GM23248 (cell line): ENCODE measurements at regions not wholly inside any gene's neighbourhood (a gene's known extent, or its start where the extent isn't known, plus 50 kb on each side); places are given as distances from the start of the nearest gene placed in this dataset.
A peak's percentile ranks its signal among the peaks of the same experiment; 100 is the strongest.

Experiments used
- DNase-seq: peaks from one replicate; pipeline ENCODE4 v3.0.0-alpha.2; 2015
- H2AFZ ChIP-seq: fragments of 200-600 bp; sonication (generic); 2 replicates; pipeline ENCODE4 v1.6.1; 2016; ENCODE audit warnings: antibody characterized with exemption
- H3F3A ChIP-seq: fragments of 200-600 bp; sonication (generic); 2 replicates; pipeline ENCODE4 v1.6.1; 2016; ENCODE audit warnings: mild to moderate bottlenecking, antibody characterized with exemption, mixed run types; ENCODE audit not compliant: insufficient read depth
- H3K27ac ChIP-seq: fragments of 200-600 bp; sonication (generic); 2 replicates; pipeline ENCODE4 v1.5.1; 2016; ENCODE audit warnings: mild to moderate bottlenecking
- H3K27me3 ChIP-seq: fragments of 200-600 bp; sonication (generic); replicated peaks from 2 replicates; pipeline ENCODE4 v1.6.1; 2016; ENCODE audit warnings: mild to moderate bottlenecking; ENCODE audit not compliant: insufficient read depth
- H3K36me3 ChIP-seq: fragments of 200-600 bp; sonication (generic); 2 replicates; pipeline ENCODE4 v1.6.1; 2016; ENCODE audit warnings: low read depth, mild to moderate bottlenecking
- H3K4me1 ChIP-seq: fragments of 200-600 bp; sonication (generic); 2 replicates; pipeline ENCODE4 v1.6.1; 2016; ENCODE audit warnings: mild to moderate bottlenecking; ENCODE audit not compliant: insufficient read depth
- H3K4me2 ChIP-seq: fragments of 200-600 bp; sonication (generic); one replicate; pipeline ENCODE4 v1.6.1; 2016; ENCODE audit warnings: mild to moderate bottlenecking; ENCODE audit not compliant: unreplicated experiment
- H3K4me3 ChIP-seq: fragments of 200-600 bp; sonication (generic); 2 replicates; pipeline ENCODE4 v1.5.1; 2016; ENCODE audit warnings: mild to moderate bottlenecking
- H3K79me2 ChIP-seq: fragments of 200-600 bp; sonication (generic); 2 replicates; pipeline ENCODE4 v1.6.1; 2016; ENCODE audit warnings: mild to moderate bottlenecking; ENCODE audit not compliant: insufficient read depth
- H3K9ac ChIP-seq: fragments of 200-600 bp; sonication (generic); 2 replicates; pipeline ENCODE4 v1.6.1; 2016; ENCODE audit warnings: mild to moderate bottlenecking
- H3K9me2 ChIP-seq: fragments of 200-600 bp; sonication (generic); 2 replicates; pipeline ENCODE4 v1.6.1; 2016; ENCODE audit warnings: mixed run types, mild to moderate bottlenecking, moderate library complexity; ENCODE audit not compliant: insufficient read depth
- H3K9me3 ChIP-seq: fragments of 200-600 bp; sonication (generic); one replicate; pipeline ENCODE4 v1.6.1; 2017; ENCODE audit warnings: low read depth
- H4K20me1 ChIP-seq: fragments of 200-600 bp; sonication (generic); 2 replicates; pipeline ENCODE4 v1.6.0; 2016; ENCODE audit not compliant: insufficient read depth
- EZH2 ChIP-seq: fragments of 200-600 bp; sonication (generic); IDR thresholded peaks from 2 replicates; pipeline ENCODE4 v1.6.1; 2018; ENCODE audit warnings: antibody characterized with exemption, mild to moderate bottlenecking; ENCODE audit not compliant: insufficient read depth, poor library complexity, severe bottlenecking
- EZH2phosphoT487 ChIP-seq: fragments of 200-600 bp; sonication (generic); IDR thresholded peaks from 2 replicates; pipeline ENCODE4 v1.6.1; 2018; ENCODE audit warnings: antibody characterized with exemption, moderate library complexity, mild to moderate bottlenecking, low read depth; ENCODE audit not compliant: insufficient read depth
- WGBS, 2 experiments: methylation state at CpG; one replicate each; pipeline ENCODE4 v1.1.6; 2015 to 2017; ENCODE audit warnings: low lambda C conversion rate in 2 of 2, low coverage in 1 of 2; ENCODE audit errors: missing lambda C conversion rate in 2 of 2; 5-methylcytosine and 5-hydroxymethylcytosine counted together
- in situ Hi-C: fragments of 300-500 bp; cut with MboI; formaldehyde crosslinking; loops from 2 replicates; pipeline ENCODE4 v1.15.0; 2020

GRCh38 chr5:96318569-96319110 is 114.4 kb downstream of the PCSK1 start:
- no peaks in the 10 kb centered on the region for H3K27me3 ChIP-seq
- TF ChIP-seq EZH2 (no peak), EZH2phosphoT487 (no peak)
- WGBS, 2 experiments = 100% methylated on average over 1 of the region's 1 CpG
- H3K9me3 ChIP-seq = no peaks in the 10 kb centered on the region
- H3K79me2 ChIP-seq = no peaks in the 10 kb centered on the region
- H3K4me1 ChIP-seq = peaks cover 35% of the 10 kb centered on the region
- peaks cover 24% of the 10 kb centered on the region for H3F3A ChIP-seq
- no peak overlapping the region for H3K27ac ChIP-seq
- no peak overlapping the region for H2AFZ ChIP-seq
- no peaks in the 10 kb centered on the region for H4K20me1 ChIP-seq
- H3K9me2 ChIP-seq = no peaks in the 10 kb centered on the region
- no peak overlapping the region for H3K4me3 ChIP-seq
- in situ Hi-C loops = no loop called here
- no peak overlapping the region for H3K9ac ChIP-seq
- no peaks in the 10 kb centered on the region for H3K36me3 ChIP-seq
- no peak for DNase-seq
- H3K4me2 ChIP-seq = no peak overlapping the region

GRCh38 chr5:96317945-96318344 is 115.1 kb downstream of the PCSK1 start:
- no peaks in the 10 kb centered on the region for H3K9me3 ChIP-seq
- no peaks in the 10 kb centered on the region for H3K79me2 ChIP-seq
- no peak overlapping the region for H3K9ac ChIP-seq
- H4K20me1 ChIP-seq = no peaks in the 10 kb centered on the region
- H3K9me2 ChIP-seq = no peaks in the 10 kb centered on the region
- no peak overlapping the region for H3K4me2 ChIP-seq
- H3K4me3 ChIP-seq = no peak overlapping the region
- H2AFZ ChIP-seq = no peak overlapping the region
- DNase-seq = no peak
- no peaks in the 10 kb centered on the region for H3K36me3 ChIP-seq
- no peak overlapping the region for H3K27ac ChIP-seq
- peaks cover 35% of the 10 kb centered on the region for H3K4me1 ChIP-seq
- peaks cover 24% of the 10 kb centered on the region for H3F3A ChIP-seq
- WGBS, 2 experiments = 85 to 86% methylated on average over 3 of the region's 3 CpGs
- H3K27me3 ChIP-seq = no peaks in the 10 kb centered on the region
- TF ChIP-seq EZH2 = no peak
- TF ChIP-seq EZH2phosphoT487 = no peak
- in situ Hi-C loops = no loop called here

- Histone ChIP-seq H3K9ac (no peak overlapping the region), H3K79me2 (no peaks in the 10 kb centered on the region), H3K36me3 (no peaks in the 10 kb centered on the region), H3K4me3 (no peak overlapping the region), H3K27ac (no peak overlapping the region), H3F3A (peaks cover 13% of the 10 kb centered on the region), H3K9me2 (no peaks in the 10 kb centered on the region), H3K4me2 (no peak overlapping the region), H3K4me1 (peaks cover 26% of the 10 kb centered on the region), H2AFZ (no peak overlapping the region), H4K20me1 (no peaks in the 10 kb centered on the region), H3K27me3 (no peaks in the 10 kb centered on the region), H3K9me3 (peaks cover 2% of the 10 kb centered on the region)
- DNase-seq = peak; percentile 16
- 76 to 78% methylated on average over 2 of the region's 2 CpGs for WGBS, 2 experiments
- TF ChIP-seq EZH2phosphoT487 (no peak), EZH2 (no peak)
- in situ Hi-C loops = no loop called here
Measured at GRCh38 chr5:96316487-96316886, 116.6 kb downstream of the PCSK1 start.

- no peak overlapping the region for H2AFZ ChIP-seq
- peaks cover 8% of the 10 kb centered on the region for H3F3A ChIP-seq
- H3K4me3 ChIP-seq = no peak overlapping the region
- no peaks in the 10 kb centered on the region for H3K79me2 ChIP-seq
- H3K9ac ChIP-seq = no peak overlapping the region
- no peak overlapping the region for H3K27ac ChIP-seq
- H3K4me2 ChIP-seq = no peak overlapping the region
- H3K27me3 ChIP-seq = no peaks in the 10 kb centered on the region
- 0 out of 2 replicates have a peak, but pooled peaks cover under 1% of the 10 kb centered on the region for H3K36me3 ChIP-seq
- H3K9me3 ChIP-seq = peaks cover 7% of the 10 kb centered on the region
- TF ChIP-seq EZH2 = no peak
- no peak for TF ChIP-seq EZH2phosphoT487
- DNase-seq = no peak
- in situ Hi-C loops = no loop called here
- H3K4me1 ChIP-seq = peaks cover 21% of the 10 kb centered on the region
- no peaks in the 10 kb centered on the region for H3K9me2 ChIP-seq
- no peaks in the 10 kb centered on the region for H4K20me1 ChIP-seq
Measured at GRCh38 chr5:96316017-96316416, 117.0 kb downstream of the PCSK1 start.

GRCh38 chr5:96315431-96315830 is 117.6 kb downstream of the PCSK1 start:
- Histone ChIP-seq H4K20me1 (no peaks in the 10 kb centered on the region), H3K9ac (no peak overlapping the region), H3K27me3 (no peaks in the 10 kb centered on the region), H3K36me3 (peaks cover 5% of the 10 kb centered on the region; the same call in 1 of the 2 replicates), H3K4me1 (peaks cover 15% of the 10 kb centered on the region), H3K9me3 (peaks cover 13% of the 10 kb centered on the region), H3K9me2 (no peaks in the 10 kb centered on the region), H3K4me3 (no peak overlapping the region), H2AFZ (no peak overlapping the region), H3K4me2 (no peak overlapping the region), H3K79me2 (no peaks in the 10 kb centered on the region), H3K27ac (no peak overlapping the region), H3F3A (peaks cover 2% of the 10 kb centered on the region)
- no peak for DNase-seq
- TF ChIP-seq EZH2phosphoT487 (no peak), EZH2 (no peak)
- in situ Hi-C loops = no loop called here
